H1 (cell line): ENCODE measurements at regions not wholly inside any gene's neighbourhood (a gene's known extent, or its start where the extent isn't known, plus 50 kb on each side); places are given as distances from the start of the nearest gene placed in this dataset.

Experiments
- CHD2 ChIP-seq: IDR thresholded peaks from 2 replicates; pipeline ENCODE4 v1.6.1; 2012; ENCODE audit warnings: low read length, improper control_type of control experiment
- GABPA ChIP-seq: IDR thresholded peaks from 2 replicates; pipeline ENCODE4 v1.6.1; 2011; ENCODE audit warnings: mild to moderate bottlenecking, low read length, moderate library complexity, borderline replicate concordance; ENCODE audit not compliant: insufficient read depth
- POLR2AphosphoS5 ChIP-seq: IDR thresholded peaks from 2 replicates; pipeline ENCODE4 v1.6.1; 2011; ENCODE audit warnings: low read depth, low read length
- TF ChIP-seq, protein P1 (sequence below): IDR thresholded peaks from 2 replicates; pipeline ENCODE4 v1.6.1; 2012; ENCODE audit warnings: low read length, inconsistent platforms
- TF ChIP-seq, protein P2 (sequence below): IDR thresholded peaks from 2 replicates; pipeline ENCODE4 v1.6.1; 2011; ENCODE audit warnings: low read depth, mild to moderate bottlenecking, low read length; ENCODE audit not compliant: insufficient read depth

DNA sequence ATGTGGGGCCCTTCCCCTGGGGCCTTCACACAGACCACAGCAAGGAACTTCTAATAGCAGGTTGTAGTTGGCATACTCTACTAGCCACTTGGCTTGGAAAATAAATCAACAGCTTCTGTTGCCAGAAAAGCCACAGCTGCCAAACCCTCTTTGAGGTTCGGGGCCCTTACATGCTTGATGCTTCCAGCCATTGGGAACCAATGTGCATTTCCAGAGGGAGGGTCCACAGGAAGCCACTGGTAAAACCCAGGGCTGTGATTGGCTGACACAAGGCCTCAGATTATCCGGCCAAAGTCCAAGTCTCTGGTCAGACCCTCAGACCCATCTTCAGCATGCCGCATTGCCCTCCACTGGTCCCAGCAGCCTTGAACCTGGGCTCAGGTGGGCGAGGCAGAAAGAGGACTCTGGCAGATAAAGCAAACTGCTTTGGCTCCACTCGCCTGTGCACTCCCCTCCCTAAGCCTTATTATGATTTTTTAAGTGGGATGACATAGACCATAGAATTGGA is 214.4 kb downstream of the BCL11B start (continued):
- TF ChIP-seq, protein P1, sequence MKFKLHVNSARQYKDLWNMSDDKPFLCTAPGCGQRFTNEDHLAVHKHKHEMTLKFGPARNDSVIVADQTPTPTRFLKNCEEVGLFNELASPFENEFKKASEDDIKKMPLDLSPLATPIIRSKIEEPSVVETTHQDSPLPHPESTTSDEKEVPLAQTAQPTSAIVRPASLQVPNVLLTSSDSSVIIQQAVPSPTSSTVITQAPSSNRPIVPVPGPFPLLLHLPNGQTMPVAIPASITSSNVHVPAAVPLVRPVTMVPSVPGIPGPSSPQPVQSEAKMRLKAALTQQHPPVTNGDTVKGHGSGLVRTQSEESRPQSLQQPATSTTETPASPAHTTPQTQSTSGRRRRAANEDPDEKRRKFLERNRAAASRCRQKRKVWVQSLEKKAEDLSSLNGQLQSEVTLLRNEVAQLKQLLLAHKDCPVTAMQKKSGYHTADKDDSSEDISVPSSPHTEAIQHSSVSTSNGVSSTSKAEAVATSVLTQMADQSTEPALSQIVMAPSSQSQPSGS, result no peak
- TF ChIP-seq CHD2 (no peak), POLR2AphosphoS5 (no peak), GABPA (no peak)
- TF ChIP-seq, protein P2, sequence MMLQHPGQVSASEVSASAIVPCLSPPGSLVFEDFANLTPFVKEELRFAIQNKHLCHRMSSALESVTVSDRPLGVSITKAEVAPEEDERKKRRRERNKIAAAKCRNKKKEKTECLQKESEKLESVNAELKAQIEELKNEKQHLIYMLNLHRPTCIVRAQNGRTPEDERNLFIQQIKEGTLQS, result no peak
